Transverse colon (tissue), 4 donors: ENCODE measurements at regions not wholly inside any gene's neighbourhood (a gene's known extent, or its start where the extent isn't known, plus 50 kb on each side); places are given as distances from the start of the nearest gene placed in this dataset.
"Not testable (repeated sequence)": the region's sequence is repeated elsewhere in the genome, so short reads cannot be mapped to it uniquely, and the experiment has no call there.

ENCODE experiments used
- DNase-seq: peaks from one replicate; pipeline ENCODE4 v3.0.0-alpha.2; 2019
- H3K27ac ChIP-seq, 4 donors: fragments of 200-600 bp; sonication (generic); 2 replicates each; pipeline ENCODE4 v1.5.1; 2016 to 2018; ENCODE audit warnings: inconsistent platforms in 4 of 4
- H3K27me3 ChIP-seq: fragments of 200-600 bp; sonication (generic); 2 replicates; pipeline ENCODE4 v1.5.1; 2017; ENCODE audit warnings: inconsistent platforms
- H3K36me3 ChIP-seq, 4 donors: fragments of 200-600 bp; sonication (generic); 2 replicates each; pipeline ENCODE4 v1.5.1; 2017 to 2019; ENCODE audit warnings: inconsistent platforms in 4 of 4
- H3K4me1 ChIP-seq, 4 donors: fragments of 200-600 bp; sonication (generic); 2 replicates each; pipeline ENCODE4 v1.5.1; 2017 to 2020; ENCODE audit warnings: inconsistent platforms in 4 of 4
- H3K4me3 ChIP-seq, 4 donors: fragments of 200-600 bp; sonication (generic); 1 replicate in 1 of 4; 2 replicates in 3 of 4; pipeline versions ENCODE4 v1.5.1 to v1.6.1; 2017 to 2019; ENCODE audit warnings: inconsistent platforms in 4 of 4
- H3K9me3 ChIP-seq, 2 donors: fragments of 200-600 bp; sonication (generic); 2 replicates each; pipeline ENCODE4 v1.5.1; 2017 to 2019; ENCODE audit warnings: inconsistent platforms in 2 of 2
- EP300 ChIP-seq: sonication (generic); formaldehyde crosslinking; IDR thresholded peaks from one replicate; pipeline ENCODE4 v1.6.1; 2017; ENCODE audit warnings: antibody characterized with exemption, low read depth
- POLR2A ChIP-seq: fragments of 450-650 bp; IDR thresholded peaks from one replicate; pipeline ENCODE4 v1.6.1; 2016; ENCODE audit warnings: antibody characterized with exemption, mild to moderate bottlenecking, moderate library complexity
- POLR2AphosphoS5 ChIP-seq, 3 donors: sonication (generic); formaldehyde crosslinking; IDR thresholded peaks; one replicate each; pipeline ENCODE4 v1.6.1; 2016; ENCODE audit warnings: antibody characterized with exemption in 3 of 3
- WGBS, 2 donors: methylation state at CpG; one replicate each; pipeline ENCODE4 v1.1.5; 2018; ENCODE audit warnings: low coverage in 1 of 2; 5-methylcytosine and 5-hydroxymethylcytosine counted together
- in situ Hi-C, 4 donors: fragments of 200-750 bp; cut with MboI; loops; one replicate each; pipeline versions ENCODE4 v1.15.0 to v1.15.1; 2017; ENCODE audit warnings: low sequenced_read_pairs in 3 of 4, low pct_ligation_motif_present in 1 of 4, low pct_unique_long_range_greater_than_20kb in 1 of 4
- intact Hi-C: fragments of 100-400 bp; cut with DNase I; formaldehyde crosslinking; loops from one replicate; pipeline ENCODE4 v1.15.1; 2023; ENCODE audit warnings: low total_unique reads
- TF ChIP-seq, protein P1 (sequence below), 5 experiments: fragments of 200-600 bp in 3 of 5; fragments of 450-650 bp in 2 of 5; sonication (generic) in 3 of 5; IDR thresholded peaks; 1 replicate in 2 of 5; 2 replicates in 3 of 5; pipeline ENCODE4 v1.5.1; 2016 to 2017; ENCODE audit warnings: antibody characterized with exemption in 5 of 5, inconsistent platforms in 3 of 5, mild to moderate bottlenecking in 2 of 5, moderate library complexity in 1 of 5

DNA sequence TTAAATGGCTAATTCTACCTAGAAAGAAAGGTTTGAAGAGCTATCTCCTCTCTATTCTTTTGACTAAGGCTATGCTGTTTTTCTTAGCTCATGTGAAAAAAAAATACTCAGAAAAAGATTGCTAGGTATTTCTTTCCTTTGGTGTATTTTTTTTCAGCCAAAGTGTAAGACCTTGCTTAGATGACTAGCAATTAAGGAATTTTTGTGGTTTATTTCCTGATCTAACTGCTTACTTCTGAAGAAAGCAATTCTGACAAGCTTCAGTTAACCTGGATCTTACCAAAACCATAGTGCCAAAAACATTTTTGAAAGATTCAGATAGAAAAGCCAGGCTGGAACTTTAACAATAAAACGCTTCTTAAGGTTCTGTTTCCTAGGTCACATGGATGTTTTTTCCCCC, 315.6 kb downstream of the SOX2 start:
- TF ChIP-seq, protein P1, sequence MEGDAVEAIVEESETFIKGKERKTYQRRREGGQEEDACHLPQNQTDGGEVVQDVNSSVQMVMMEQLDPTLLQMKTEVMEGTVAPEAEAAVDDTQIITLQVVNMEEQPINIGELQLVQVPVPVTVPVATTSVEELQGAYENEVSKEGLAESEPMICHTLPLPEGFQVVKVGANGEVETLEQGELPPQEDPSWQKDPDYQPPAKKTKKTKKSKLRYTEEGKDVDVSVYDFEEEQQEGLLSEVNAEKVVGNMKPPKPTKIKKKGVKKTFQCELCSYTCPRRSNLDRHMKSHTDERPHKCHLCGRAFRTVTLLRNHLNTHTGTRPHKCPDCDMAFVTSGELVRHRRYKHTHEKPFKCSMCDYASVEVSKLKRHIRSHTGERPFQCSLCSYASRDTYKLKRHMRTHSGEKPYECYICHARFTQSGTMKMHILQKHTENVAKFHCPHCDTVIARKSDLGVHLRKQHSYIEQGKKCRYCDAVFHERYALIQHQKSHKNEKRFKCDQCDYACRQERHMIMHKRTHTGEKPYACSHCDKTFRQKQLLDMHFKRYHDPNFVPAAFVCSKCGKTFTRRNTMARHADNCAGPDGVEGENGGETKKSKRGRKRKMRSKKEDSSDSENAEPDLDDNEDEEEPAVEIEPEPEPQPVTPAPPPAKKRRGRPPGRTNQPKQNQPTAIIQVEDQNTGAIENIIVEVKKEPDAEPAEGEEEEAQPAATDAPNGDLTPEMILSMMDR (IDR thresholded peaks at IDR 0.05): no peak
- TF ChIP-seq POLR2A (no peak), POLR2AphosphoS5 (IDR thresholded peaks at IDR 0.05) (no peak), EP300 (no peak)
- in situ Hi-C loops: no loop called here
- no peak overlapping the region for H3K4me3 ChIP-seq
- H3K4me1 ChIP-seq: no peaks in the 10 kb centered on the region
- DNase-seq: no peak
- WGBS, 2 donors: 80 to 83% methylated on average over 1 of the region's 1 CpG
- H3K36me3 ChIP-seq: no peaks in the 10 kb centered on the region
- no peak overlapping the region for H3K27ac ChIP-seq
- H3K27me3 ChIP-seq: no peaks in the 10 kb centered on the region
- H3K9me3 ChIP-seq: no peaks in the 10 kb centered on the region
- intact Hi-C loops: no loop called here

DNA sequence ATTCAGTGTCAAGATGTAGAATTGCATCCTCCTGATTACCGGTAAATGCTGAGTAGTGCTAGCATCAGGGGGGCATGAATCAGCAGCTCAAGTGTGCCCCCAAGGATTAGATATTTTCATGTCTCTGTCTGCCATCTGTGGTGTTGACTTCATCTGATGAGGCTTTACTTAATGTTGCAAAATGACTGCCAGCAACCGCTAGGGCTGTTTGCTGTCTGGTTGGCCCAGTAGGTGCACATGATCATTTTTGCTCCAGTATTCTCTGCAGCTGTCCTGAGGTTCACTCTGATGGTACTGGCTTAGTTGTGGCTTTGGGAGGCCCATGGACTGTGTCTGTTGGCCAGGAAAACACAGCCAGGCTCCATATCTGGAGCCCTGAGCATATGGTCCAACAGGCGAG, 316.4 kb downstream of the SOX2 start:
- H3K9me3 ChIP-seq: no peaks in the 10 kb centered on the region
- H3K27ac ChIP-seq: no peak overlapping the region
- WGBS, 2 donors: 80 to 90% methylated on average over 1 to 3 of the region's 3 CpGs
- H3K36me3 ChIP-seq: no peaks in the 10 kb centered on the region
- H3K27me3 ChIP-seq: no peaks in the 10 kb centered on the region
- H3K4me3 ChIP-seq: no peak overlapping the region
- in situ Hi-C loops: no loop called here
- no peak for DNase-seq
- intact Hi-C loops: no loop called here
- no peak for TF ChIP-seq EP300
- TF ChIP-seq, protein P1 (IDR thresholded peaks at IDR 0.05): no peak
- TF ChIP-seq POLR2AphosphoS5 (IDR thresholded peaks at IDR 0.05): no peak
- no peak for TF ChIP-seq POLR2A
- H3K4me1 ChIP-seq: no peaks in the 10 kb centered on the region

DNA sequence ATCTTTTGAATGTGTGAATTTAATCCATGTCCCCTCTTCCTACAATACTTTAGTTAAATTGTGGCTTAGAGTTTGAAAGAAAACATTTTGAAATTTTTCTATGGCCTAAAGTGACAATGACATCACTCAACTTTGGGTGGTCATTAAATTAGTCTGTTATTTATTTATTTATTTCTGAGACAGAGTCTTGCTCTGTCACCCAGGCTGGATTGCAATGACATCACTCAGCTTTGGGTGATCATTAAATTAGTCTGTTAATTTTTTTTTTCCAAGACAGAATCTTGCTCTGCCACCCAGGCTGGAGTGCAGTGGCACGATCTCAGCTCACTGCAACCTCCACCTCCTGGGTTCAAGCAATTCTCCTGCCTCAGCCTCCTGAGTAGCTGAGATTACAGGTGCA, 322.5 kb downstream of the SOX2 start:
- H3K4me3 ChIP-seq, H3K9me3 ChIP-seq, intact Hi-C loops, H3K4me1 ChIP-seq, H3K27ac ChIP-seq, DNase-seq, H3K36me3 ChIP-seq, in situ Hi-C loops, H3K27me3 ChIP-seq: not testable (repeated sequence)
- WGBS, 2 donors: 60 to 68% methylated on average over 1 of the region's 1 CpG

DNA sequence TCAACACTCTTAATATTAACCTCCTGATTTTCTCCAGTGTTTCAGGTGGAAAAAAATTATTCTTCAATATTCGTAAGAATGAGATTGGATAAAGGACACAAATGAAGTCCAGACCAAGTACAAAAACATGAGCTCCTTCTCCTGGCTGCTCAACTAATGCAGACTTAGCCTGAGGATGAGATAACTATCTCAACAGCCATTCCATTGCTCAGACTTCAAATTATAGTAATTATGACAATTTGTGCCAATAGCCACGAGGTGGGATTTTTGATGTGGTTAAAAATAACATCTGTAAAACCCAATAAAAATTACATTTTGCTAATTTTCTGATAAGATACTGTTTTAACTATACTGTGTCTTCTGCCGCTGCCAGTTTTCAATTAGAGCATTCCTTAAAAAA, 323.6 kb downstream of the SOX2 start:
- DNase-seq: no peak
- TF ChIP-seq POLR2A (no peak), EP300 (no peak), POLR2AphosphoS5 (IDR thresholded peaks at IDR 0.05) (no peak)
- TF ChIP-seq, protein P1 (IDR thresholded peaks at IDR 0.05): no peak
- intact Hi-C loops (no loop called here), in situ Hi-C loops (no loop called here)
- Histone ChIP-seq H3K36me3 (no peaks in the 10 kb centered on the region), H3K4me1 (no peaks in the 10 kb centered on the region), H3K4me3 (no peak overlapping the region), H3K9me3 (no peaks in the 10 kb centered on the region), H3K27ac (no peak overlapping the region), H3K27me3 (no peaks in the 10 kb centered on the region)
- 60 to 68% methylated on average over 3 of the region's 3 CpGs for WGBS, 2 donors

DNA sequence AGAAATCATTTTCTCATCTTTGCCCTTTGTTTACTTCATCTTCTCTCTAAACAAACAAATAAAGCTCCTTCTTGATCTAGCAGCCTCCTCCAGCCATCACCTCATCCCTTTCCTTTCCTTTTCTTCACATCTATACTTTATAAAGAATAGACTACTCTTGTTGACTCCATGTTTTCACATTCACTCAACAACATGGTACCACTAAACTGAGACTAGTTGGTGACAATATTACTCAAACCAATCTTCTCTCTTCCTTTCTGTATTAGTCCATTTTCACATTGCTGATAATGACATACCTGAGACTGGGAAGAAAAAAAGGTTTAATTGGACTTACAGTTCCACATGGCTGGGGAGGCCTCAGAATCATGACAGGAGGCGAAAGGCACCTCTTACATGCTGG, 324.7 kb downstream of the SOX2 start:
- in situ Hi-C loops: no loop called here
- Histone ChIP-seq H3K9me3 (no peaks in the 10 kb centered on the region), H3K36me3 (no peaks in the 10 kb centered on the region), H3K27ac (no peak overlapping the region), H3K4me1 (no peaks in the 10 kb centered on the region), H3K27me3 (no peaks in the 10 kb centered on the region), H3K4me3 (no peak overlapping the region)
- intact Hi-C loops: no loop called here
- WGBS, 2 donors: 75 to 77% methylated on average over 1 of the region's 1 CpG
- DNase-seq: no peak
- no peak for TF ChIP-seq POLR2AphosphoS5 (IDR thresholded peaks at IDR 0.05)
